ENCODE measurements at regions not wholly inside any gene's neighbourhood (a gene's known extent, or its start where the extent isn't known, plus 50 kb on each side); places are given as distances from the start of the nearest gene placed in this dataset.

DNA sequence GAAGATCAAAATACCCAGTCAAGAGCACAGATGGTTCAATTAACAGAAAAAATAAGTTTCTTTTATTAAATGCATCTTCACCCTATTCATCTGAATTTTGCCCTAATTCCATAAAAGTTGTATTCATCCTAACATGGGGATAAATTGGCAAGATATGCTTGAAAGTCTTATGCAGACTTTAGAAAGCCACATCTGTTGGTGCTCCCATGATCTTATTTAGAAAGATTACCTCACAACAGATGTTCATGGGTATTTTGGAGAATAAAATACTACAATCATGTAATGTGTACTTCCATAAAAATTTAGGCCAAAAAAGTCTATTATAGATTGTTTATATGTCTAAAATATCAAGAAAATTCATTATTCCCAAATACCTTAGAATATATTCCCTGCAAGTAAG lies 510.3 kb downstream of the TECRL start:
- POLR2A ChIA-PET = no interaction called here
- H3K4me1 Mint-ChIP-seq = no peaks in the 10 kb centered on the region
- DNase-seq (no peak), ATAC-seq (no peak)
- H3K4me3 Mint-ChIP-seq = no peak overlapping the region
- peaks cover 11% of the 10 kb centered on the region for H3K9me3 Mint-ChIP-seq (ENCODE audit: low read depth)
- H3K36me3 Mint-ChIP-seq (ENCODE audit: low read depth) = no peaks in the 10 kb centered on the region
- intact Hi-C loops (cut with DNase I, micrococcal nuclease) = no loop called here
- H3K27ac Mint-ChIP-seq = no peak overlapping the region
- no peaks in the 10 kb centered on the region for H3K27me3 Mint-ChIP-seq
- CTCF ChIA-PET = no interaction called here

DNA sequence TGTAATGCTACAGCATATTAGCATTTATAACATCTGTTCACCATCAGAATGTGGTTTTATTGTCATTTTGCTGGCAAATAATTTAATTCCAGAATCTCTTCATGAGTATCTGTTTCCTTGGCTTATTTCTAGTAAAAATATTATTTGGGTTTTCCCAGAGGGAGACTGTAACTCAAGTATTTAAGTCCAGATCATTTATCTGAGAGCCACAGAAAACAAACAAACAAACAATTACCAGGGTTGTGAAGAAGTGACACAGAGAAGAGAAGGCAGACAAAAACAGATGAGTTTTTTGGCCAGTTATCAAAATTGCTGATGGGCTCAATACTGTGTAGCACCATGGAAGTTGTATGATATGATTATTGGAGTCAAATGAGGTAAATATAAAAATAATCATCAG lies 515.1 kb downstream of the TECRL start:
- ChIA-PET POLR2A (no interaction called here), CTCF (no interaction called here)
- no peak for ATAC-seq
- Mint-ChIP-seq H3K9me3 (ENCODE audit: low read depth) (peaks cover 7% of the 10 kb centered on the region), H3K27me3 (no peaks in the 10 kb centered on the region), H3K4me1 (no peaks in the 10 kb centered on the region), H3K4me3 (no peak overlapping the region), H3K27ac (no peak overlapping the region), H3K36me3 (ENCODE audit: low read depth) (no peaks in the 10 kb centered on the region)
- intact Hi-C loops (cut with DNase I, micrococcal nuclease) = no loop called here
- no peak for DNase-seq

DNA sequence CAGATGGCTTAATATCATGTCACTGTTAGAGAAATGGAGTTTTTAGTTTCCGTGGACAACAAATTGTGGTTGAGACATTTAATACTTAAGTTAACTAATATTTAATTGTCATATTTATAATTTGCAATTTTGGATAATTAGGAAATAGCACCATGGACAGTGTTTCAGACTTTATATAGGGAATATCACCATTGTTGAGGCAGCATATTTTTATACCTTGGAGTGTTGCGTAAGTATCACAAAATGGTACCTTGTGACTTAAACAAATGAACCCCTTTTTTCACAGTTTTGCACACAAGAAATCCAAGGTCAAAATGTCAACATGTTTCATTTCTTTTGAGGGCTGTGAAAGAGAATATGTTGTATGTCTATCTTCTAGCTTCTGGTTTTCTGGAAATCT lies 539.9 kb downstream of the TECRL start:
- Mint-ChIP-seq H3K4me3 (no peak overlapping the region), H3K4me1 (no peaks in the 10 kb centered on the region)
- intact Hi-C loops (cut with DNase I, micrococcal nuclease) = no loop called here

DNA sequence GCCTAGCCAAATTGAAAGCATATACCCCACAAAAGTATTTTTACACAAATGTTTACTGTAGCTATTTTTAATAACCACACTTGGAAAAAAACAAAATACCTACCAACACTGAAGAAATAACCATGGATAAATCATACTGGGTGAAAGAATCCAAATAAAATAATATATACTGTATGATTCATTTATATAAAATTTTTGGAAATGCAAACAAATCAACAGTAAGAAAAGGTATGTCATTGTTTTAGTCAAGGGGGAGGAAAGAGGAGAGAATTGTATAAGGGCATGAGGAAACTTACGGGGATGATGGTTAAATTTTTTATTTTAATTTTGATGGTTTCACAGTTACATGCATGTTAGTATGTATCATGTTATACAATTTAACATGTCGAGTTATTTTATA lies 557.8 kb downstream of the TECRL start:
- ChIA-PET POLR2A (no interaction called here), CTCF (no interaction called here)
- Mint-ChIP-seq H3K4me1 (no peaks in the 10 kb centered on the region), H3K9me3 (ENCODE audit: low read depth) (peaks cover 9% of the 10 kb centered on the region), H3K4me3 (no peak overlapping the region), H3K27me3 (no peaks in the 10 kb centered on the region), H3K27ac (no peak overlapping the region), H3K36me3 (ENCODE audit: low read depth) (no peaks in the 10 kb centered on the region)
- DNase-seq (no peak), ATAC-seq (no peak)
- intact Hi-C loops (cut with DNase I, micrococcal nuclease) = no loop called here

More for the DNA sequence above, 539.9 kb downstream of the TECRL start:
- peaks cover 3% of the 10 kb centered on the region for H3K9me3 Mint-ChIP-seq (ENCODE audit: low read depth)
- DNase-seq (no peak), ATAC-seq (no peak)
- no peak overlapping the region for H3K27ac Mint-ChIP-seq
- no peaks in the 10 kb centered on the region for H3K36me3 Mint-ChIP-seq (ENCODE audit: low read depth)
- POLR2A ChIA-PET = no interaction called here
- no peaks in the 10 kb centered on the region for H3K27me3 Mint-ChIP-seq
- CTCF ChIA-PET = no interaction called here

DNA sequence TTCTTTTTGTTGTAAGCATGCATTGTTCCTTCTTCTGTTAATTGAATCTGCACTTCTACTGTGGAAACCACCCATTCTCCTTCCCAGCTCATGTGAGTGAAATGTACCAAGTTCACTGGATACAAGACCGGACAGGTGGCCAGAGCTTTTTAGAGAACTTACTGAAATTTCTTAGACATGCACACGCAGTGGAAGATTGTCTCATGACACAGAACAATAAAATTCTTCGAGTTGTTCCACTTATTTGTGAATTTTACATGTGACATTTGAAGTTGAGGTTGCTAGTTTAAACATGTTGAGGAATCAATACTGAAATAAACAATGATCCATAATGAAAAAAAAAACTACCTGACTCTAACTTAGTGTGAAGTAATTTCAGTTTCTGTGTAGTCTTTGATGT lies 568.0 kb downstream of the TECRL start:
- H3K9me3 Mint-ChIP-seq (ENCODE audit: low read depth) = peaks cover 8% of the 10 kb centered on the region
- H3K4me3 Mint-ChIP-seq = no peak overlapping the region
- no peaks in the 10 kb centered on the region for H3K36me3 Mint-ChIP-seq (ENCODE audit: low read depth)
- intact Hi-C loops (cut with DNase I, micrococcal nuclease) = no loop called here
- DNase-seq (no peak), ATAC-seq (no peak)
- H3K27me3 Mint-ChIP-seq = no peaks in the 10 kb centered on the region
- ChIA-PET CTCF (interaction anchor here (0.6 kb wide), 1 partner anchor 103 kb away, joined by 3 read pairs; no protein-coding TSS in a partner anchor), POLR2A (no interaction called here)
- no peaks in the 10 kb centered on the region for H3K4me1 Mint-ChIP-seq
- no peak overlapping the region for H3K27ac Mint-ChIP-seq

DNA sequence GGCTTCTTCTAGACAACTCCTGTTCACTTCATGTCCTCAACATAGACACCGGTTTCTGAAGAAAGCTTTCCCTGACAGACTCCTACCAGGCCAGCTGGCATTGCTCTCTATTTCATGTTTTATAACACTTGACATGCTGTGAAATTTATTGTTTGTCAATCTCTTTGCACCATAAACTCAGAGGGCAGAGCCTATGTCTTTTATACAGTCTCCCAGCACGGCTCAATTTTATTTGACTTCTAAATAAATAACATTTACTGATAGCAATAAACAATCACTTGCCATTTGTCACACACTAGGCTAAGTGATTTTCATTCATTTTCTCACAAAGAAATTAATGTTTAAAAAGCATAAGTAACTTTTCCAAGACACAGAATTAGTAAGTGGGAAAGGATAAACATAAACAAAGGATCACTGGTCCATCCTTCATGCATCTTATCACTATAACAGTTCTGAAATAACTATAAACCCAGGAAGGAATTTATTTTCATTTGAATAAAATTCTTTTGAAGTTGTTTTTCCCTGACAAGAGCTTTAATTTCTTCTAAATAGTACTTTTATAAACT lies 577.6 kb downstream of the TECRL start:
- POLR2A ChIA-PET = no interaction called here
- intact Hi-C loops (cut with DNase I, micrococcal nuclease) = no loop called here
- H3K36me3 Mint-ChIP-seq (ENCODE audit: low read depth) = no peaks in the 10 kb centered on the region
- ATAC-seq (no peak), DNase-seq (no peak)
- no peak overlapping the region for H3K27ac Mint-ChIP-seq
- H3K9me3 Mint-ChIP-seq (ENCODE audit: low read depth) = peaks cover 8% of the 10 kb centered on the region
- no peaks in the 10 kb centered on the region for H3K4me1 Mint-ChIP-seq
- no peaks in the 10 kb centered on the region for H3K27me3 Mint-ChIP-seq
- no peak overlapping the region for H3K4me3 Mint-ChIP-seq
- CTCF ChIA-PET = no interaction called here

DNA sequence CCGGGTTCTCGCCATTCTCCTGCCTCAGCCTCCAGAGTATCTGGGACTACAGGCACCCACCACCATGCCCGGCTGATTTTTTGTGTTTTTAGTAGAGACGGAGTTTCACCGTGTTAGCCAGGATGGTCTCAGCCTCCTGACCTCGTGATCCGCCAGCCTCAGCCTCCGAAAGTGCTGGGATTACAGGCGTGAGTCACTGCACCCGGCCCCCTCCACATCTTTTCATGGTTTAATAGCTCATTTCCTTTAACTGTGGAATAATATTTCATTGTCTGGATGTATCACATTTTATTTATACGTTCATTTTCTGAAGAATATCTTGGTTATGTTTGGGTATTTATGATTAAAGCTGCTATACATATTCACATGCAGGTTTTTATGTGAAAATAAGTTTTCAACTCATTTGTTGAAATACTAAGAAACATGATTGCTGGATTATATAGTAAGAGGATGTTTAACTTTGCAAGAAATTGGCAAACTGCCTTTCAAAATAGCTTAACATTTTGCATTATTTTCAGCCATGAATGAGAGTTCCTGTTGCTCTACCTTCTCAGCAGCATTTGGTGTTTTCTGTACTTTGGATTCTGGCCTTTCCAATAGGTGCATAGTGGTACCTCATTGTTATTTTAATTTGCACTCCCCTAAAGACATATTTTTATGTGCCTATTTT lies 591.9 kb downstream of the TECRL start:
- H3K27me3 Mint-ChIP-seq = no peaks in the 10 kb centered on the region
- ATAC-seq (no peak), DNase-seq (no peak)
- POLR2A ChIA-PET = no interaction called here
- no peaks in the 10 kb centered on the region for H3K36me3 Mint-ChIP-seq (ENCODE audit: low read depth)
- H3K4me3 Mint-ChIP-seq = no peak overlapping the region
- no peak overlapping the region for H3K27ac Mint-ChIP-seq
- intact Hi-C loops (cut with DNase I, micrococcal nuclease) = no loop called here
- H3K9me3 Mint-ChIP-seq (ENCODE audit: low read depth) = peaks cover 13% of the 10 kb centered on the region
- CTCF ChIA-PET = no interaction called here
- H3K4me1 Mint-ChIP-seq = no peaks in the 10 kb centered on the region

DNA sequence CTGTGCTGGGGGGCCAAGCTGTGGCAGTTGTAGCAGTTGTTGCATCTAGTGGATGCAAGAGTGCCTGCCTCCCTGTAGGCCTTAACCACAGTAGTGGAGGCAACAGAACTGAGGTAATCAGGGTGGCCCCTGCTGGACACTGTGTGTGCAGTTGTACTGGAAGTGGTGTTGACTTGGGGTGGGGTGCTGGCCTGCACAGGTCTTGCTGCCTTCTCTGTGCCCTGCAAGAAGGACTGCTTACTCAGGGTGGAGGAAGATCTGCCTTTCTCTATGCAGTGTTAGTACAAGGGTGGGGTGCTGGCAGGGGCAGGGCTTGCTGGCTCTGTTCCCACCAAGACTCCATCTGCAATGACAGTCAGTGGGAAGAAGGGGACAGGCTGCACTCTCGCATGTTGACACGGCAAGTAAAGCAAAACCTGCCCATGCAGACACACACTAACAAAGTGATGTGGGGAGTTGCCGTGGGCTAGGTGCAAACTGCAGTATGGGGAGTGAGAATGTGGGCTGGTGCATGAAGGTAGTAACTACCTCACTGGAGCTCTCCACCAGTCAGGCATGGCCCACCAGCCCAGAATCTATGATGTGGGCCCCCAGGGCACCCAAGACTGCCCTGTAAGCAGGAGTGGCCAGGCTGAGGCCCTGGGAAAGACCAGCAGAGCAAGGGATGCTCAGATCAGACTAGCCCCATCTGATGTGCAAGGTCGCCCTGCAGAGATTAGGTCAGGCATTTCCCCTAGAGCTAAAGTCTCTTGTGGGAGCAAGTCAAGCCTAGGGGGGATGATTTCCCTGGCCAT lies 594.9 kb downstream of the TECRL start:
- DNase-seq (no peak), ATAC-seq (no peak)
- Mint-ChIP-seq H3K36me3 (ENCODE audit: low read depth) (no peaks in the 10 kb centered on the region), H3K27ac (no peak overlapping the region), H3K4me3 (no peak overlapping the region), H3K4me1 (no peaks in the 10 kb centered on the region), H3K9me3 (ENCODE audit: low read depth) (peaks cover 24% of the 10 kb centered on the region), H3K27me3 (no peaks in the 10 kb centered on the region)
- CTCF ChIA-PET = no interaction called here
- intact Hi-C loops (cut with DNase I, micrococcal nuclease) = no loop called here
- POLR2A ChIA-PET = no interaction called here

DNA sequence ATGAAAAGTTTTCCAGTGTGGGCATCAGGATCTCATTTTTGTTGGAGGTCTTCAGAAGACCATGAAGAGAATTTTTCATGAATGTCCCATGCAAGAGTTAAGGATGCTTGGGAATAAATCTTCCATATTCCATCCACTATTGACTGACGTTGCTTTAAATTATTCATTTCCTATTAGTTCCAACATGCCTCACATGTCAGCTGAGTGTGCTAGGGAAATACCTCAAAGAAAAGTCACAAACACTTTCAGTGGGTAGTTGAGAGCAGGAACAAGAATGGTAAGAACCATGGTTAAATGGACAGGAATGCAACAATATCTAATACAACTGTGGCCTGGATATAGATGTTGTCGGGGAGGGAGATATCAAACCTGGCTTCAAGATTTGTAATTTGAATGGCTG lies 610.1 kb downstream of the TECRL start:
- CTCF ChIA-PET = no interaction called here
- intact Hi-C loops (cut with DNase I, micrococcal nuclease) = no loop called here
- POLR2A ChIA-PET = no interaction called here
- H3K27me3 Mint-ChIP-seq = no peaks in the 10 kb centered on the region
- H3K4me1 Mint-ChIP-seq = no peaks in the 10 kb centered on the region
- no peak overlapping the region for H3K4me3 Mint-ChIP-seq
- H3K9me3 Mint-ChIP-seq (ENCODE audit: low read depth) = peaks cover 3% of the 10 kb centered on the region
- H3K27ac Mint-ChIP-seq = no peak overlapping the region
- ATAC-seq (no peak), DNase-seq (no peak)
- no peaks in the 10 kb centered on the region for H3K36me3 Mint-ChIP-seq (ENCODE audit: low read depth)

DNA sequence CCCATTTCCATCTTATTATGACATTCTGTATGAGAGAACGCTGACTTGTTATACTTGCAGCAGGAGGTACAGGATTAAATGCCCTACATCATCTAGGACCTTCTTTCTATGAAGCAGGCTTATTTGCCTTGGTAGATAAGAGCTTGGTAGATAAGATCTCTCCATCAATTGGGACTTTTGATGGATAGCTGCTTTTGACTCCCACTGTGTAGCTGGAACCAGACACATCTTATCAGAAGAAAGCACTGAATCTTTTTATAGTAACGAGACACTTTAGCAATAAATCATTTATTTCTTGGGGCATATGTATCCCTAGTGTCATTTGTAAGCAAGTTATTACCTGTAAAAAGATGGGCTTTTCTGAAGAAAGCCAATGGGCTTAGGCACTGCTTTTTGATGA lies 613.9 kb downstream of the TECRL start:
- CTCF ChIA-PET = no interaction called here
- Mint-ChIP-seq H3K36me3 (ENCODE audit: low read depth) (no peaks in the 10 kb centered on the region), H3K27ac (no peak overlapping the region), H3K27me3 (no peaks in the 10 kb centered on the region), H3K4me1 (no peaks in the 10 kb centered on the region), H3K9me3 (ENCODE audit: low read depth) (peaks cover 3% of the 10 kb centered on the region), H3K4me3 (no peak overlapping the region)
- DNase-seq (no peak), ATAC-seq (no peak)
- intact Hi-C loops (cut with DNase I, micrococcal nuclease) = no loop called here
- POLR2A ChIA-PET = no interaction called here

DNA sequence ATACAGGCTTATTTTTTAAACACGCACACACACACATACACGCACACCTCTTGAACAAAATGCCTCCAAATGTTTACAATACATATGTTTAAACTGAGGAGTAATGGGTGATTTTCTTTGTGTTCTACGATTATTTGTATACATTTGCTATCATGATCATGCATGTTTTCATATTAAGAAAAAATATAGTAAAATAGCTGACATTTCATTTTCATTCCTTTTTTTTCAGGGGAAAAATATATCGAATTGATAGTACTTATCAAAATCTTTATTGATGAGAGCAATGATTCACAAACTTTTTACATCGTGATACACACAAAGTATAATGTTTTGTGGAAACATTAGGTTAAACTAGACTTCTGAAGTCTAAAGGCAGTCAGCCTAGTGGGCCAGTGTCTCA lies 618.9 kb downstream of the TECRL start:
- Mint-ChIP-seq H3K9me3 (ENCODE audit: low read depth) (peaks cover 1% of the 10 kb centered on the region), H3K27ac (no peak overlapping the region), H3K4me1 (no peaks in the 10 kb centered on the region), H3K4me3 (no peak overlapping the region), H3K27me3 (no peaks in the 10 kb centered on the region), H3K36me3 (ENCODE audit: low read depth) (no peaks in the 10 kb centered on the region)
- ATAC-seq (no peak), DNase-seq (no peak)
- CTCF ChIA-PET = no interaction called here
- POLR2A ChIA-PET = no interaction called here
- intact Hi-C loops (cut with DNase I, micrococcal nuclease) = no loop called here

DNA sequence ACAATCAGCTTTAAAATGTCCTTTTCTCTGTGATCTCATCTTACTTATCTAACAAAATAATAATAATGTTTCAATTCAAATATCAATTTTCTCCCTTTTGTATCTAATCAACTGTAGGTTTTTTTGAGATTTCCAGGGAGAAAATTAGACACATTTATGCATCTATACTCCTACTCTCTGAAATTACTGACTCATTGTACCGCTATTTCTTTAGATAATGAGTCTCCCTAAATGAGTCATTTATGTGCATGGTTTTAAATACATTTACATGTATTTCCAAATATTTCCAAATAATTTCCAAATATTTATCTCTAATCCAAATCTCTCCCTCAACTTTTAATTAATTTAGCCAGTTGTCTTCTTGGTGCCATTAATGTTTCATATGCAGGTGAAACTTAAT lies 621.0 kb downstream of the TECRL start:
- Mint-ChIP-seq H3K4me1 (no peaks in the 10 kb centered on the region), H3K36me3 (ENCODE audit: low read depth) (no peaks in the 10 kb centered on the region), H3K9me3 (ENCODE audit: low read depth) (peaks cover 6% of the 10 kb centered on the region), H3K27me3 (no peaks in the 10 kb centered on the region), H3K27ac (no peak overlapping the region), H3K4me3 (no peak overlapping the region)
- ChIA-PET POLR2A (no interaction called here), CTCF (no interaction called here)
- no peak for DNase-seq
- intact Hi-C loops (cut with DNase I, micrococcal nuclease) = no loop called here
- no peak for ATAC-seq

Data from activated CD4-positive, alpha-beta T cell treated with anti-CD3 and anti-CD28 coated beads for 36 hours (primary cell).